HG03439 (cell line): ENCODE measurements at regions not wholly inside any gene's neighbourhood (a gene's known extent, or its start where the extent isn't known, plus 50 kb on each side); places are given as distances from the start of the nearest gene placed in this dataset.
"Not testable (repeated sequence)": the region's sequence is repeated elsewhere in the genome, so short reads cannot be mapped to it uniquely, and the experiment has no call there.

Experiments used
- ATAC-seq: cut with Tn5 transposase; IDR thresholded peaks from one replicate; pipeline ENCODE4 v1.9.1; 2021; ENCODE audit warnings: mild to moderate bottlenecking, moderate library complexity; ENCODE audit not compliant: unreplicated experiment

DNA sequence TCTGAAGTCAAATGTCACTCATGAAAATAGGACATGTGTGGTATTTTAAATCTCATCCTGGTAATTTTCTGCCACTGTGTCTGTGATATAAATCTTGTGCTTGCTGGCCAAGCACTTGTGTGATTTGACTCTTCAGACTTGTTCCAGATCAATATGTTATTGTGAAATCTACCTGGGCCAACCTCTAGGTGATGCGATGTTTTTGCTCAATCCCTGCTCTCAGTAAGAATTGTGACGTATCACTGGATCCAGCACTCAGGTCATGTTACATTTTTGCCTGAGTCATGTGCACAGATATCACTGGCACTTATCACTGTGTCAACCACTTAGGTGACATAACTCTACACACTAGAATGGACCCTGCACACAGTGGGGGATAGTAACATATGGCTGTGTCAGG is 100.4 kb upstream of the BPY2C start:
- not testable (repeated sequence) for ATAC-seq

DNA sequence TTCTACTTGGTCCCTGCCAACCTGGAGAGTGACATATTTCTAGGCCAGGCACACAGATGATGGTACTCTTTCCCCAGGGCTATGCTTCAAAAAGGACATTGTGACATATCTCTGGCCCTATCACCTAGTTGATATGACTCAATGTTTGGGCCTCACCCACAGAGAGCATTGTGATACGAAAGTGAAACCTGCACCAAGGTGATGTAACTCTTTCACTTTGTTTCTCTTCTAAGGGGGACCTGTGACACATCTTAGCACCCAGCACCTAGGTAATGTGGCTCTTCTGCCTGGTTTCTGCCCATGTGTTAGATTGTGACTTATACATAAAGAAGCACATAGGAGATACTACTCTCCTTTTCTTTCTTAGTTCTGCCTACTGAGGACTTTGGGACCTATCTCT is 96.1 kb upstream of the BPY2C start:
- peak; percentile 99 for ATAC-seq

DNA sequence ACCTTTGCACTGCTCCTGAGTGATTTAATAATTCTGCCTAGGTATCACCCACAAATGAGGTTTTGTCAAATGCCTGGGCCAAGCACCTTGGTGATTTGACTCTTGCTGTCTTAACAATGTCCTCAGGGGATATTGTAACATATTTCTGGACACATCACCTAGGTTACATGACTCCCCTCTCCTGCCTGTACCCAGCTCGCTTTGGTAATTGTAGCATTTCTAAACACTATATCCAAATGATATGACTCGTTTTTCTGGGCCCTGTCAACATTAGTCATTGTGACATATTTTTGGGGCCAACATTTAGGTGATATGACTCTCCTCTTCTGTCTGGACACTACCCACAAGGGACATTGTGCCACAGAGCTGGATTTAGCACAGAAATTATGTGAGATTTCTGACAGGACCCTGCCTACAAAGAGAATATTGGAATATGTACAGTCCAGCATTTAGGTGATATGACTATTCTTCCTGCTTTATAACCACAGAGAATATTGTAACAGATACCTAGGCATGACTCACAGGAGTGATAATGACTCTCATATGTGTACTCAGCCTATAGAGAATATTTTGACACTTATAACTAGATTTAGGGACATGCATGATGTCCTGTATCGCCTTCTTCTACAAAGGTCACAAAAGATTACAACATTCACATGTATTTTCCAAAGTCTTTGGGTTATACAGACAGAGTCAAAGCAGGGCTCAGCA is 80.4 kb upstream of the BPY2C start:
- ATAC-seq = not testable (repeated sequence)

DNA sequence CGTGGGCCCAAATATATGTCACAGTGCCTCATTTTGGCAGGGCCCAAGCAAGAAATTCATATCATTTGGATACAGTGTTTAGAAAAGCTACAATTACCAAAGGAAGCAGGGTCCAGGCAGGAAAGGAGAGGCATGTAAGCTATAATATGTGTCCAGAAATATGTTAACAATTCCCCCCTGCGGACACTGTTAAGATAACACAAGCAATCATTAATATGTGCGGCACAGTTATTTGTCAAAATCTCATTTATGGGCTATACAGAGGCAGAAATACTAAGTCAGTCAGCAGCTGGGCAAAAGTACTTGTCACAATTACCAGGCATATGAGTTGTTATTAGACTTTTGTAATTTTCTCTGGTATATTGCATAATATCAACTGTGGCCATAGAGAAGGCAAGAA is 69.0 kb upstream of the BPY2C start:
- not testable (repeated sequence) for ATAC-seq

DNA sequence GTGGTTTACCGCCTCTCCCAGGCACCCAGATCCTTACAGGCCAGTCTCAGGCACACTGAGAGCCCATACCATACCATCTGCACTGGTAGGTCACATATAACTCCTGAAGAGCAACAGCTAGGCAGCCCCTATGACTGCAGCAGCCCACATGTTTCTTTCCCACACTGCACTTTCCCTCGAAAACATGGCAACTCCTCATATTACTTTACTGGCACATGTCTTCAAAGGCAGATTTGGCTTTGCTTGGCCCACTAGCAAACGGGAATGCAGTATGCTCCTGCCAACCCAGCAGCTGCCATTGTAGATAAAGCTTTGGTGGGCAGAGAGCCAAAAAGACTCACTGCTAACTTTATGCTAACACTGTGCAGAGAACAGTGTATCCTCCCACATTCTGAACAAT is 56.3 kb upstream of the BPY2C start:
- ATAC-seq = not testable (repeated sequence)
